ENCODE measurements at regions not wholly inside any gene's neighbourhood (a gene's known extent, or its start where the extent isn't known, plus 50 kb on each side); places are given as distances from the start of the nearest gene placed in this dataset.
"Not testable (repeated sequence)": the region's sequence is repeated elsewhere in the genome, so short reads cannot be mapped to it uniquely, and the experiment has no call there.

DNA sequence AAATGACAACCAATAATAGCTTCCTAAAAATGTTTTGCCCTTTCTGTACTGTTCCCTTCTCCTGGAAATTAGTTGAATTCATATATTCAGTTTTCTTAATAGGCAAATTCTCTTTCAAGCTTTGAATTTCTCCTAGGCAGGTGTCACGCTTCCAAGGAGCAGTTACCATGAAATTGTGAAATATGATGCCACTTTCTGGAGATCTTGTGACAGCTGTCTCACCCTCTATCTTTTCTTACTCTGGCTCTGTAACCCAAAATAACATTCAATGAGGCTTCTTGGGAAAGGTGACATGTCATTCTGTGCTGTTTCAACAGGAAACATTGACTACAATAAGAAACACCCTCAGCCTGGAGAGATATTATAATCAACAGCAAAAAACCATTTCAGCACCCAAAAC lies 80.3 kb upstream of the MRI1 start:
- Histone ChIP-seq H3K27ac (no peak overlapping the region), H3K9me3 (peaks cover 13 to 27% of the 10 kb centered on the region in 2 donors), H3K36me3 (no peaks in the 10 kb centered on the region), H3K4me3 (no peak overlapping the region), H3K27me3 (no peaks in the 10 kb centered on the region), H3K4me1 (no peaks in the 10 kb centered on the region)
- no peak for DNase-seq (ENCODE audit: low spot score in 2 of 2)
- intact Hi-C loops (cut with DNase I; ENCODE audit: low total_unique reads) = no loop called here
- no peak for TF ChIP-seq POLR2A (IDR thresholded peaks at IDR 0.05)
- TF ChIP-seq, protein P1, sequence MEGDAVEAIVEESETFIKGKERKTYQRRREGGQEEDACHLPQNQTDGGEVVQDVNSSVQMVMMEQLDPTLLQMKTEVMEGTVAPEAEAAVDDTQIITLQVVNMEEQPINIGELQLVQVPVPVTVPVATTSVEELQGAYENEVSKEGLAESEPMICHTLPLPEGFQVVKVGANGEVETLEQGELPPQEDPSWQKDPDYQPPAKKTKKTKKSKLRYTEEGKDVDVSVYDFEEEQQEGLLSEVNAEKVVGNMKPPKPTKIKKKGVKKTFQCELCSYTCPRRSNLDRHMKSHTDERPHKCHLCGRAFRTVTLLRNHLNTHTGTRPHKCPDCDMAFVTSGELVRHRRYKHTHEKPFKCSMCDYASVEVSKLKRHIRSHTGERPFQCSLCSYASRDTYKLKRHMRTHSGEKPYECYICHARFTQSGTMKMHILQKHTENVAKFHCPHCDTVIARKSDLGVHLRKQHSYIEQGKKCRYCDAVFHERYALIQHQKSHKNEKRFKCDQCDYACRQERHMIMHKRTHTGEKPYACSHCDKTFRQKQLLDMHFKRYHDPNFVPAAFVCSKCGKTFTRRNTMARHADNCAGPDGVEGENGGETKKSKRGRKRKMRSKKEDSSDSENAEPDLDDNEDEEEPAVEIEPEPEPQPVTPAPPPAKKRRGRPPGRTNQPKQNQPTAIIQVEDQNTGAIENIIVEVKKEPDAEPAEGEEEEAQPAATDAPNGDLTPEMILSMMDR (IDR thresholded peaks at IDR 0.05) = no peak
- no peak for TF ChIP-seq POLR2AphosphoS5 (IDR thresholded peaks at IDR 0.05)

DNA sequence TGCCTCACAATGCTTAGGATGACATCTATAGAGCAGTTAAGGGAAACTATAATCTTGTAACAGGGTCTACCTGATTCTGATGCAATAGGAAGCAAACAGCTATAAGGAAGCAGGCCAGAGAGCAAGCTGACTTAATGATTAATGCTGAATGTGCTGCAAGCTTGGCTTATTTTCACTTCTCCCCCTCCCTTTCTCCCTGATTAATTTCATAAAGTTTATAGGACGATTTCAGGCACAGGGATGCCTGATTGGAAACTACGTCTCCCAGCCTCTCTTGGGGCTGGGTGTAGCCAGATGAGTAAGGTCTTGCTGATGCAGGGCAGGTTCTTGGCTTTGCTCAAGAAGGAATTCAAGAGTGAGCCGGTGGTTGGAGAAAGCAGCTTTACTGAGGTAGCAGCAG lies 82.8 kb upstream of the MRI1 start:
- no peak overlapping the region for H3K4me3 ChIP-seq
- H3K36me3 ChIP-seq = no peaks in the 10 kb centered on the region
- H3K9me3 ChIP-seq = peaks cover 17 to 28% of the 10 kb centered on the region in 2 donors
- no peak overlapping the region for H3K27ac ChIP-seq
- DNase-seq (ENCODE audit: low spot score in 2 of 2) = no peak
- no peaks in the 10 kb centered on the region for H3K4me1 ChIP-seq
- intact Hi-C loops (cut with DNase I; ENCODE audit: low total_unique reads) = no loop called here
- H3K27me3 ChIP-seq = no peaks in the 10 kb centered on the region
- no peak for TF ChIP-seq POLR2AphosphoS5 (IDR thresholded peaks at IDR 0.05)
- no peak for TF ChIP-seq POLR2A (IDR thresholded peaks at IDR 0.05)
- TF ChIP-seq, protein P1 (IDR thresholded peaks at IDR 0.05) = no peak

DNA sequence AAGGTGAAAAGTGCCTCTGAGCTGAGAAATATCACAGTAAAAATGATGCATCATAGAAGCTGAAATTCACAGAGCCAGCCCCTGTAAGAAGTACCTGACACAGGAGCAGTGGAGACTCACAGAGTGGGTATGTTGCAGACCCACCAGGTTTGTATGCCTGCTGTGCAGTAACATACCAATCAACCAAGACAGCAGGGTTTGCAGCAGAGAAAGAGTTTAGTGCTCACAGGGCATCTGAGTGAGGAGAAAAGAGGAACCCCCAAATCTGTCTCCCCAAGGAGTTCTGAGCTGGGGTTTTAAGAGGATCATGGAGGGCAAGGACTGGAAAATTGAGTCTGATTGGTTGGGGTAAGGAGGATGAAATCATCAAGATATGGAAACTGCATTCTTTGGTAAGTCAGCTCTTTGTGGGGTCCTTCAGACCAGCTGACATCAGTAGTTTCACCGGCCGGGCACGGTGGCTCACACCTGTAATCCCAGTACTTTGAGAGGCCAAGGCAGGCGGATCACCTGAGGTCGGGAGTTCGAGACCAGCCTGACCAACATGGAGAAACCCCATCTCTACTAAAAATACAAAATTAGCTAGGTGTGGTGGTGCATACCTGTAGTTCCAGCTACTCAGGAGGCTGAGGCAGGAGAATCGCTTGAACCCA lies 83.5 kb upstream of the MRI1 start:
- H3K36me3 ChIP-seq; H3K4me1 ChIP-seq; H3K4me3 ChIP-seq; intact Hi-C loops (cut with DNase I; ENCODE audit: low total_unique reads); DNase-seq (ENCODE audit: low spot score in 2 of 2); H3K27me3 ChIP-seq; H3K27ac ChIP-seq: not testable (repeated sequence)
- peaks cover 17 to 28% of the 10 kb centered on the region in 2 donors for H3K9me3 ChIP-seq

DNA sequence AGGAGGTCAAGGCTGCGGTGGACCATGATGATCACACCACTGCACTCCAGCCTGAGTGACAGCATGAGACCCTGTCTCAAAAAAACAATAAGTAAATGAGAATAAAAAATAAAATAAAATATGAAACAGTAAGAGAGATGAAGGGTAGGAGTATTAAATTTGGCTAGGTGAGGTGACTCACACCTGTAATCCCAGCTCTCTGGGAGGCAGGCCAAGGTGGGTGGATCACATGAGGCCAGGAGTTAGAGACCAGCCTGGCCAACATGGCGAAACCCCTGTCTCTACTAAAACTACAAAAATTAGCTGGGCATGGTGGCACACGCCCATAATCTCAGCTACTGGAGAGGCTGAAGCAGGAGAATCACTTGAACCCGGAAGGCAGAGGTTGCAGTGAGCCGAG lies 87.4 kb upstream of the MRI1 start:
- H3K9me3 ChIP-seq = peaks cover 17 to 28% of the 10 kb centered on the region in 2 donors
- intact Hi-C loops (cut with DNase I; ENCODE audit: low total_unique reads); H3K27ac ChIP-seq; H3K4me1 ChIP-seq; H3K36me3 ChIP-seq; DNase-seq (ENCODE audit: low spot score in 2 of 2); H3K27me3 ChIP-seq; H3K4me3 ChIP-seq: not testable (repeated sequence)

DNA sequence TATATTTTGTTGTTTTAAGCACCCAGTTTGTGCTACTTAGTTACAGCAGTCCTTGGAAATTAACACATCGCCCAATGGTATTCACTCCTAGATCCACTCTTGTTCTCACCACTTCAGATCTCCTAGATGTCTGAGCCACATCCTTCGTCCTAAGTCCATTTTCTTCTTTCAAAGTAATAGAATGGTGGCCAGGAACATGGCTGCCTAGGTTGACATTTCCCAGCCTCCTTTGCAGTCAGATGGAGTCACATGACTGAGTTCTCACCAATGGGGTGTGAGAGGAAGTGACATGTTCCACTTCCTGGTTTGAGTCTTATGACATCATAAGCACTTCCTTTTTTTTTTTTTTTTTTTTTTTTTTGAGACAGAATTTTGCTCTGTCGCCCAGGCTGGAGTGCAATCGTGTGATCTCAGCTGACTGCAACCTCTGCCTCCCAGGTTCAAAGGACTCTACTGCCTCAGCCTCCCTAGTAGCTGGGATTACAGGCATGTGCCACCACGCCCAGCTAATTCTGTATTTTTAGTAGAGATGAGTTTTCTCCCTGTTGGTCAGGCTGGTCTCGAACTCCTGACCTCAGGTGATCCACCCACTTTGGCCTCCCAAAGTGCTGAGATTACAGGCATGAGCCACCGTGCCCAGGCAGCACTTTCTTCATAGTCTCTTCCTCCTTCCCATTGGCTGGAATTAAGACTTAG lies 91.7 kb upstream of the MRI1 start:
- H3K4me3 ChIP-seq; H3K4me1 ChIP-seq; H3K9me3 ChIP-seq; H3K27ac ChIP-seq; intact Hi-C loops (cut with DNase I; ENCODE audit: low total_unique reads); H3K36me3 ChIP-seq; DNase-seq (ENCODE audit: low spot score in 2 of 2); H3K27me3 ChIP-seq: not testable (repeated sequence)

DNA sequence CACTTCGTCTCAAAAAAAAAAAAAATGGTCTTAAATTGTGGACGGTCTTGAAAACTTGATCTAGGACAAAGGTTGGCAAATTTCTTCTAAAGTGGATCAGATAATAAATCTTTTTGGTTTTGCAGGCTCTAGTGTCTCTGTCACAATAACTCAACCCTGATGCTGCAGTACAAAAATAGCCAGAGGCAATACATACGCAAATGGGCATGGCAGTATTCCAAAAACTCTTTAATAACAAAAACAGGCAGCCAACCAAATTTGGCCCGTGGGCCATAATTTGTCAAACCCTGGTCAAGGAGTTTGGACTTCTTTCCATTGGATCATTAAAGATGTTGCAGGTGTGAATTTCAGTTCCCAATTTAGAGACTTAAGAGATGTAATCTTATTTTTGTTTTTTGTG lies 93.5 kb upstream of the MRI1 start:
- no peak overlapping the region for H3K27ac ChIP-seq
- no peaks in the 10 kb centered on the region for H3K4me1 ChIP-seq
- no peak overlapping the region for H3K4me3 ChIP-seq
- no peak for TF ChIP-seq POLR2AphosphoS5 (IDR thresholded peaks at IDR 0.05)
- TF ChIP-seq, protein P1 (IDR thresholded peaks at IDR 0.05) = no peak
- TF ChIP-seq POLR2A (IDR thresholded peaks at IDR 0.05) = no peak
- DNase-seq (ENCODE audit: low spot score in 2 of 2) = no peak
- H3K27me3 ChIP-seq = peaks cover 0 to 2% of the 10 kb centered on the region in 2 donors
- H3K36me3 ChIP-seq = no peaks in the 10 kb centered on the region
- intact Hi-C loops (cut with DNase I; ENCODE audit: low total_unique reads) = no loop called here
- H3K9me3 ChIP-seq = no peaks in the 10 kb centered on the region
